ENCODE measurements at regions not wholly inside any gene's neighbourhood (a gene's known extent, or its start where the extent isn't known, plus 50 kb on each side); places are given as distances from the start of the nearest gene placed in this dataset.

DNA sequence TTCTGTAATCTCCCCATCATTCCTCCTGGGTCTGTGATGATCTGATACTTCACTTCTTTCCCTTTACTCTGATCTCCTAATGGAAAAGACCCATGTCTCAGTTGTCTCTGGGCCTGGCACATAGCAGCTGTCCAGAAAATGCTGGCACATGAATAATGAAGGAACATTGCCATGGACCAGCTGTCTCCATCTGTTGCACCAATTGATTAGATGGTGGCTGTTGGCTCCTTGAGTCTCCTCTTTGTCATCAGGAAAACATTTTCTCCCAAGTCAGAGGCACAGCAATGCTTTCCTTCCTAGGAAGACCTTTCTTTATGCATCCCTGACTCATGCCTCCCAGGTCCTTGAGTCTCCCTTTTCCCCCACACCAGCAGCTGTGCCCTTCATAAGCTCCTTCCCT is 286.2 kb upstream of the CXCR4 start:
- no peak for DNase-seq (ENCODE audit: low spot score)

GRCh38 chr2:136402281-136402680 is 284.3 kb upstream of the CXCR4 start:
- no peak for DNase-seq (ENCODE audit: low spot score)

DNA sequence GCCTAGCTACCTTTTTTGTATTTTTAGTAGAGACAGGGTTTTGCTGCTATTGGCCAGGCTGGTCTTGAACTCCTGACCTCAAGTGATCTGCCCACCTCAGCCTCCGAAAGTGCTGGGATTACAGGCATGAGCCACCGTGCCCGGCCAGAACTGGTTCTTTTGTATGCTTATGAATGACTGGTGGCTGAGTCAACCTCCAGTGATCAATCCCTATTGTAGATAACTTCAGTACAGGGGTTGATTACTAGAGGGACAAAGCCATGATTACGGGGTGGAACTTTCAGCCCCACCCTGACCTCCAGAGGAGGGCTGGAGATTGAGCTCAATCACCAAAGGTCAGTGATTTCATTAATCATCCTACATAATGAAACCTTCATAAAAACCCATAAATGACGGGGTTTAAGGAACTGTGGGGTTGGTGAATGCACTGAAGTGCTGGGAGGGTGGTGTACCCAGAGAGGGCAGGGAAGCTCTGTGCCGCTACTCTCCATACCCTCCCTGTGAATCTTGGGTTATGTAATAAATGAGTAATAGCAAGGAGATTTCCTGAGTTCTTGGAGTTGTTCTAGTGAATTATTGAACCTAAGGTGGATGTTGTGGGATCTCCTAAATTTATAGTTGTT is 281.8 kb upstream of the CXCR4 start:
- no peak for DNase-seq (ENCODE audit: low spot score)

- DNase-seq (ENCODE audit: low spot score) = no peak
Measured at GRCh38 chr2:136395582-136395981, 277.6 kb upstream of the CXCR4 start.

DNA sequence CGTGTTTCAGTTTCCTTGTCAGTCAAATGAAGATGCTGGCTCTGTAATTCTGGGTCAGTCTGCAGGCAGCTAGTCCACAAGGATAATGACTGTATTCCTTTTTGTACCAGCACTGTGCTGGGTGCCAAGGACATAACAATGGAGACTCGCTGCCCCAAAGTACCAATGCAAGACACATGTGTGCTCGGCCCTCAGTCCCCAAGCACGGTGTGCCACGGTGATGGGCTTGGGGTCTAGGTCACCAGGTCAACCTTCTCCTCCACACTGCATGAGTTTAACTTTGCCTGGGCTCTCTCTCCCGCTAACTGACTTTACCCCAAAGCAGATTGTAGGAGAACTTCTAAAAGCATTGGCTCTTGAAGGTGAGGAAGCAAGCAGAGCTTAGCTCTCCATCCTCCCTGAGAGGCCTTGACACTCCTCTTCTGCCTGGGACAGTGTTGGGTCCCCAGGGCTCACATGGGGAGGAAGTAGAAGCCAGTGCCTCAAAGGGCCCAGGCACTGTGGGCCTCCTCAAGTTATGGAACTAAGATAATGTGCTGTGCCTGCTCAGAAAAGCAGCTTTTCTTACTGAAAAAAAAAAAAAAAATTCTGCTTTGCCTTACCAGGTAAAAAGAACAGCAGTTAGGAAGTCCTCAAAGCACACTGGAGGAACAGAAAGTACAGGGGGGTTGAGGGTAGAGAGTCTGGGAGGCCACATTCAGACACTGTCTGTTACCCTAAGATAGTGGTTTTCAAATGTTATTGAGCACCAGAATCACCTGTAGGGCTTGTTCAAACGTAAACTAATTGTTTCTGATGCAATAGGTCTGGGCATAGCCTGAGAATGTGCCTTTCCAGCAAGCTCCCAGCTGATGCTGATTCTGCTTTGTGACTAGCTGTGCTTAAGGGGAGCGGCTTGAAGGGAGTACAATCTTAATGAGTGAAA is 276.4 kb upstream of the CXCR4 start:
- no peak for DNase-seq (ENCODE audit: low spot score)

DNA sequence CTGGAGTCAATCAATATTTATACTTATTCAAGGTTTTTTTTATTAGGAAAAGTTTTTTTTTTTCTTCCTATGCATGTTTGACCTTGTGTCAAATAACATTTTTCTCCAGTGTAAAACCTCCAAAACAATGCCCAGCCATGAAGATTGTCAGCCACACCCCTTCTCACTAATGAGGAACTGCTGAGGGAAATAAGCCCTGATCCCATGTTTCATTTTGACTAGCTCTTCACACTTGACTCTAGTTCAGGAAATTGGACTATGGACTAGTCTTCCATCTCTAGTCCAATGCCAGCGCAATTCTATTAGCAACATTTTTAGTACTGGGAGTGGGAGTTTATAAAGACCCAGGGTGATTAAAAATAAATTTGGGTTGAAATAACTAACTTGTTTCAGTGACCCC is 275.6 kb upstream of the CXCR4 start:
- DNase-seq (ENCODE audit: low spot score) = no peak

DNA sequence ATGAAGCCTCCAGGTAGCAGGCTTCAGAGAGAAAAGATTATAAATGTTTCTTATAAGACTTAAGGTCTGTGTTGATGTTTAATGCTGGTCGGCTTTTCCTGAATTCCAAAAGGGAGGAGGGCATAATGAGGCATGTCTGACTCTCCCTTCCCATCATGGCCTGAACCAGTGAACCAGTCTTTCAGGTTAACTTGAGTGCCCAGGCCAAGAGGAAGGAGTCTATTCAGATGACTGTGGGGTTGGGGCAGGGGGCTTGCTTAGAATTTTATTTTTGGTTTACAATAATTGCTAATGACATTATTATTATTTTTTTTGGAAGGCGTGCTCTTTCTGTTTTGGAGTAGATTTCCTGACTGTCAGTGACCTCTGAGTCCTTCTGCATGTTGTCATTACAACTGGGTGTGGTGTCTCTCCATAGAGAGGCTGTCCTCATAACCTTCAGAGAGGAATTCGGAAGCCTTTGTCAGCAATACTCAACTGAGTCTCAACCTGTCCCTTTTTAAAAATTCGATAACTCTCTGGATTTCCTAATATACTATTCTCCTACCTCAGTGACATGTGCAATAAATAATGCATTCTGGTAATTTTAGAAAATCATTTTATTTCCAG is 275.1 kb upstream of the CXCR4 start:
- no peak for DNase-seq (ENCODE audit: low spot score)

DNA sequence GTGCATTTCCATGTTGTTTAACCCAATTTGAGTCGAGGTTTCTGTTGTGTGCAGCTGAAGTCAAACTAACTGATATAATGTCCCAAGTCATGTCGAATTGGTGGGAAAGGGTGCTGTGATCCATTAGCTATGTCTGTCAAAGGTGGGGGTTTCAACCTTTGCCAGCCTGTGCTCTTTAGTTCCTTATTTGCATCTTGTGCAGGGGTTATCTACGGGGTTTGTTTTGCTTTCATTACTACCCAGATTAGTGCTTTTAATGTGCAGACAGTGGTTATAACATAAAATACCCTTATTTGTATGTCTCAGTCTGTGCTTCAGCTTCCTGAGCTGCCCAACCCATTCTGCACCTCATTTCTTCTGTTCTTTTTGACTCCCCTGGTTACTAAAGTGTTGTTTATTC is 271.9 kb upstream of the CXCR4 start:
- DNase-seq (ENCODE audit: low spot score) = no peak

GRCh38 chr2:136386046-136386445 is 268.1 kb upstream of the CXCR4 start:
- peak; percentile 31 for DNase-seq (ENCODE audit: low spot score)

GRCh38 chr2:136384531-136385303 is 266.8 kb upstream of the CXCR4 start:
- peak; percentile 27 for DNase-seq (ENCODE audit: low spot score)

- DNase-seq (ENCODE audit: low spot score) = no peak
Measured at GRCh38 chr2:136383167-136383566, 265.2 kb upstream of the CXCR4 start.

- no peak for DNase-seq (ENCODE audit: low spot score)
Measured at GRCh38 chr2:136381722-136382633, 264.0 kb upstream of the CXCR4 start.

- DNase-seq (ENCODE audit: low spot score) = no peak
Measured at GRCh38 chr2:136381245-136381644, 263.3 kb upstream of the CXCR4 start.

GRCh38 chr2:136378712-136379595 is 261.0 kb upstream of the CXCR4 start:
- peak; percentile 34 for DNase-seq (ENCODE audit: low spot score)

GRCh38 chr2:136377423-136378382 is 259.8 kb upstream of the CXCR4 start:
- DNase-seq (ENCODE audit: low spot score) = no peak

DNA sequence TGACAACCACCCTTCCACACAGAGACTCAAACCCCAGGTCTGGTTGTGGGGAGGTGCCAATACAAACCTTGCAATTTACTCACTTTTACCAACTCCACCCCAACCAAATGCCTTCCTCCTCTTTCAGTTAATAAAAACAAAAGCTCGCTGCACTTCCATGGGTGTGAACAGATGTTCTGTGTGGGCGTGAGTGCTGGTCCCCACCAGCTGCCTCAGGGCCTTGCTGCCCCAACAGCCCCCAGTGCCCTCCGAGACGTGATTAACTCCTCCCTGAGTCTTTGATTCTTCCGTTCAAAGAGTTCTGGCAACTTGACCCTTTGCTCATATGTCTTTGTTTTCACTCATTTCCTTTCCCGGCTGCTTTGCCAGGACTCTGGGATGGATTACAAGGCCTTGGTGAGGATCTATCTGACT is 258.9 kb upstream of the CXCR4 start:
- no peak for DNase-seq (ENCODE audit: low spot score)

- DNase-seq (ENCODE audit: low spot score) = no peak
Measured at GRCh38 chr2:136376211-136376610, 258.3 kb upstream of the CXCR4 start.

- DNase-seq (ENCODE audit: low spot score) = no peak
Measured at GRCh38 chr2:136375017-136375901, 257.3 kb upstream of the CXCR4 start.

All from AG20443 (cell line).